Anterior cingulate cortex (tissue), 58 donors: ENCODE measurements at regions not wholly inside any gene's neighbourhood (a gene's known extent, or its start where the extent isn't known, plus 50 kb on each side); places are given as distances from the start of the nearest gene placed in this dataset.
"Not testable (repeated sequence)": the region's sequence is repeated elsewhere in the genome, so short reads cannot be mapped to it uniquely, and the experiment has no call there.

Source experiments
- DNase-seq, 58 donors: peaks; one replicate each; lab custom pipeline; 2025; lab: John Stamatoyannopoulos, UW

DNA sequence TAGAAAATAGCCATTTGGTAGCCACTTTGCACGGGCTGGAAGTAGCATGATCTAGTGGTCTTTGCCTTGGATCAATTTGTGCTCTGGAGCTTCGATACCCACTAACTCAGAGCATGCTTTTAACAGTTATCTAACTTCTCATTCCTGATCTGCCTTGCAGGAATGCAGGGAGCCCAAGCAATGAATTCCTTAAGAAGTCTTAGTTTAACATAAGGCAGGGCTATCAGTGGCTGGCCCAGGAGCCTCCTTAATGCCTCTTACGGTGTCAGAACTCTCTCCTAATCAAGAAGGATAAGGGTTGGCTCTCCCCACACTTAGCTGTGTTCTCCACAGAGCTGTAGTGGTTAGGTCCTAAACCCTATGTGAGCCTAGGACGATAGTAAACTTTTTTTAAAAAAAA lies 95.8 kb upstream of the TBCA start:
- no peak for DNase-seq

- DNase-seq = no peak
These were observed 94.9 kb upstream of the TBCA start for GRCh38 chr5:77871016-77871415.

DNA sequence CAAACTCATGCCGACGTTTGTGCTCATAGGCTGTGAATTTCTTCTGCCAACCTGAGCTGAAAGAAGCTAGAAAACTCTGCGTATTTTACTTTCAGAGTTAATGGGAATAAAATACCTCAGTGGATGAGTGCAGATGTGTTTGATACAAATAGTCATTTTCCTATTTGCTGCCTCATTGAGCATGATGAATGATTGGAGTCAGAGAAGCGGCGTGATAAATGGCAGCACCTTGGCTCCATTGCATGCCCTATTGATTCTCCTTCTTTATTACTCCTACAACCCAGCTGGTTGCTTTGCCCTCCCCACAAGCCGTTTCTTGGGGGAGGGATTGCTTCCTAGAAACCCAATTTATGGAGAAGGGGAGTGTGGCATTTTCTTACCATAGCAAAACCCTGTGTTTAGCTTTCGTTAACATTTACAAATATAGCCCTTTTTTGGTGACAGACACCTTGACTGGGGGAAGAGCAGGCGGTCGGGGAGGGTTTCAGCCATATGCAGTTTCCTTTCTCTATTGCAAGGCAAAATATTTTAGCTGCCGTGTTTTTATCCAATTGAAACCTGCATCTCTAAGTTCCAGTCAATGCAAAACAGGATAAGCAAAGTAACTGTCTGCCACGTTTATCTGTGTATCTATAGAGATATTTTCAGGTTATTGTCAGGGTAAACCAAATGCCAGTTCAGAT lies 93.1 kb upstream of the TBCA start:
- DNase-seq = no peak

DNA sequence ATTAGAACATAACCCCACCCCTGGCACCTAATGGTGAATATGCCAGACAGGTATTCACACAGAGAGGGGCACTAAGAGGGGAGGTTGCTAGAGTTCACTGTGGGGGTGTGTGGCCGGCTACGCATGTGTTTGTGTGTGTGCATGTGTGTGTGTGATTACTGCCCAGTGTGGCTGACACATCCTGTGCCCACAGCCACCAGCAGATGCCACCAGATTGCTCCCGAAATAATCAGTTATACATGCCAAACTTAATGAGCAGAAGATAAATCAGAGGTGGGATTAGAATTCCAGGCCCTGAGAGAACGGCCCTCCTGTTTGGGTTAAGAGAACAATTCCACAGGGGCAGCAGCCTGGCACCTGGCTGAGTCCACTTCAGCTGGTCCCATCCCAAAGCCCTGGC lies 91.8 kb upstream of the TBCA start:
- DNase-seq = peak in 28 of 58 donors; percentile 4 to 58 (median 31)

DNA sequence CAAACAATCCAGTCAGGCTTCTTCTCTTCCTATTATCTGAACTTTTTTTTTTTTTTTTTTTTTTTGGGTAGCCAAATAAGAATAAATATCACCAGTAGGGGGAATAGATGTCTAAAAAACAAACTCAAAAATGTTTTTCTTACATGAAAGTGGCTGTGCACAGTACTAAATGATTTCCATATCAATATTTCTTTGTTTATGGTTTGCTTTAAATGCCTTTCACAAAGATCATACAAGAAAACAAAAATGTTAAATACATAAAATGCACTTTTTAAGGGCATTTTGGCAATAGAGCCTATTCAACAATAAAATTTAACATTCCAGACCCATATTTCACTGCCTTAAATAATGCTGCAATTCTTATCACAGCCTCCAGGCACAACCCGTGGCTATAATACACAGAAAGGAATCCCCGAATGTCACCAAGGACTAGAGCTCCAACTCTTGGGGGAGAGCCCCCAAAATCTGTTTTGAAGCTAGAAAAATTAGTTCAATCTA lies 91.1 kb upstream of the TBCA start:
- DNase-seq = no peak

GRCh38 chr5:77866198-77866597 lies 90.1 kb upstream of the TBCA start:
- DNase-seq = no peak

DNA sequence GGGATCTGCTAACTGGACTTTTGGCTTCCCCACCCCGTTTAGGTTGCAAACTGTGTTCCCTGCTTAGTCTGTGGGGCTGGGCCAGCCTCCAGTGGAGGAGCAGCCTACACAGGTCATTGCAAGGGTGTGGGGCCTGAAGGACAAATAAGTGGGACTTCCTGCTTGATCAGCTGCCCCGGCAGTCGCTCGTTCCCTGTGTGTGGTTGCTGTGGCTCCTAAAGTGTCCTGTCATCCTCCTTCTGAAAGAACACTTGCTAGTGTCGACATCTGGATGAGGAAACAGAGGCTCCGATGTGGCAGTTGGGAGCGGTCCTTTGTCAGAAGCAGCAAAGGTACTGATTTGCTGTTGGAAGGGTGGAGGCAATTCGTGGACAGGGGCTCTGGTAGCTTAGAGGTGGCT lies 88.9 kb upstream of the TBCA start:
- DNase-seq = no peak

DNA sequence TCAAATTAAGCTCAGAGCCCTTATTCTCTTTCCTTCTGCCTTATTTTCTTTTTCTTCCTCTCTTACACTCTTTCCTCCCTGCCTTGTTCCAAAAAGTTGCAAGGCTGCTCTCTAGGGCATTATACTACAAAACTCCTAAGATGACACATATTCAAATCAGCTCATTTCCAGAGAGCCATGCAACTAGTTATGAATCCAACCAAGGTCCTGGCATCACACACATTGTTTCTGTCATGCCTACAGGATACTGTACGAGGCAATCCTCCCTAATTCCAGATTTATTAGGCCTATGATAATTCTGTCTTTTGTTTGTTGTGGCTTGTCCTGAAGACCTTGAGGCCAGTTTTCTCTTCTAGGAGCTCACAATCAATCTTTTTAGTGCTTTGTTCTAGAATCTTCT lies 87.0 kb upstream of the TBCA start:
- no peak for DNase-seq

GRCh38 chr5:77861576-77861975 lies 85.4 kb upstream of the TBCA start:
- DNase-seq = no peak

DNA sequence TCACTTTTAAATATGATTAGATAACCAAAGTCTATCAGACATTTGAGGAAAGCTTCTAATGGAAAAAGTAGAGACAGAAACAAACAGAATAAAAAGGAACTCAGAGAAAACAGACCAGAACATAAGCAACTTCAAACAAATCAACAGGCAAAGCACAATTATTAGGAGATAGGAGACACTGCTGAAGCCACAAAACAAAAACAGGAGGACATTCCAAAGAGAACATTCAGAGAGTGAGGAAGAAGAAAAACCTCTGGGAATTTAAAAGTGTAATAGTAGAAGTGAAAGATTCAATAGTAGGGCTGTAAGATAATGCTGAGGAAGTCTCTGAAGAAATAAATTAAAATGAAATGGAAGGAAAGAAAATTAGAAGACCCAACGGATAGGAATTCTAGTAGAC lies 83.2 kb upstream of the TBCA start:
- no peak for DNase-seq

- not testable (repeated sequence) for DNase-seq
These were observed 82.5 kb upstream of the TBCA start for GRCh38 chr5:77858678-77859077.

- no peak for DNase-seq
These were observed 79.2 kb upstream of the TBCA start for GRCh38 chr5:77855369-77855768.

- no peak for DNase-seq
These were observed 77.3 kb upstream of the TBCA start for GRCh38 chr5:77853353-77853907.

DNA sequence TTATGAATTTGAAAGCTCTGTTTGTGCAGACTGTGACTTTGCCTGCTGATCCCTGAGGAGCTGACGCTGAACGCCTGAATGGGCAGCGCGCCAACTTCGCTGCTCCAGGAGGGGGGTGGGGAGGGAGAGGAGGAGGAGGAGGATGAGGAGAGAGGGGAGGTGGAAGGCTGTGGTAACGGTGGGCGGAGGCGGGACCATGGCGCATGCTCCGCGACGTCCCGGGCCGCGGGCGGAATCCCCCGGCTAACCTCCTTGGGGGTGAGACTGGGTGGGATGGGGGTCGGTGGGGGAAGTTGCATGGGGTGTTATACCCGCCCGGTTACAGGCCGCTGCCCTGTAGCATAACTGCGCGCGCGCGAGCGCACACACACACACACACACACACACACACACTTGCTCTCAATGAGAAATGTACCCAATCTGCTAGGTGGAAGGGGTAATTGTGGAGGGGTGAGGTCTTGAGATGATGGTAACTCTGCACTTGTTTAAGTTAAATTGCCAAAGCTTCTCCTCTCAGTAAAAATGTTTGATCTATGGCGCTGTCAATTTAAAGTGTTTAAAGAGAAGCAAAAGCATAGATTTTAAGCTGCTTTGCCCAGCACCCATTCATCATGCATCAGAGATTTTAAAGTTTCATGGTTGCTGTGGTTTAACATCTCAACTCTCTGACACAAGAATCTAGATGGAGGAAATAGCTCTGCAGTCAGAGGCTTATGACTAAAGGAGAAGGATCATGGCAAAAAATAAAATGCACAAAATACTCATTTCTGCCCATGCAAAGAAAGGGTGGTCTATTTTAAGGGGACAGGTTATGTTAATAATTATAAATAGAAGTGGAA lies 76.6 kb upstream of the TBCA start:
- DNase-seq = peak in 53 of 58 donors; percentile 18 to 80 (median 59)

DNA sequence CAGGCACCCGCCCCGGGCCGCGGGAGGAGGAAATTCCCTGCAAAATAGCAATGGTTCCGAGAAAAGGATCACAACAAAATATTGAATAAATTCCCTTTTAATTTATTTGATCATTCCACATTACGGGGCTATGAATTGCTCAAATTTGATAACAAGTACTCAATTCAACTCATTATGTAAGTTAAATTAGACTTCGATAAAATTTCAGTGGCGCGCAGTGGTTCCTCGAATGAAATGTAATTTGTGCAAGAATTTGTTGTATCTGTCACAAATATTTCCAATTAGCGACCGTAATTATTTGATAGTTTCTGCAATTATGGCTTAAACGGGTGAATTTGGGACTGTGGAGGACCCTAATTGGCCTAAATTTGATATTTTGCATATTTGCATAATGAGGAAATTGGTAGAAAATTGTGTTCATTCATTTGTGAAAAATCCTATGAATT lies 76.0 kb upstream of the TBCA start:
- DNase-seq = no peak

- peak in 31 of 58 donors; percentile 19 to 62 (median 40) for DNase-seq
These were observed 75.3 kb upstream of the TBCA start for GRCh38 chr5:77851176-77852067.

GRCh38 chr5:77850536-77851175 lies 74.5 kb upstream of the TBCA start:
- DNase-seq = no peak

GRCh38 chr5:77849308-77849900 lies 73.3 kb upstream of the TBCA start:
- no peak for DNase-seq

GRCh38 chr5:77847814-77848290 lies 71.7 kb upstream of the TBCA start:
- DNase-seq = peak in 15 of 58 donors; percentile 13 to 68 (median 29)
